Stimulated activated CD4-positive, alpha-beta T cell treated with anti-CD3 and anti-CD28 coated beads, Interleukin-12 subunit alpha, Interleukin-12 subunit beta, amount 100 ng/mL, for 48 hours (primary cell): ENCODE measurements at regions not wholly inside any gene's neighbourhood (a gene's known extent, or its start where the extent isn't known, plus 50 kb on each side); places are given as distances from the start of the nearest gene placed in this dataset.
A peak's percentile ranks its signal among the peaks of the same experiment; 100 is the strongest.

Source experiments
- DNase-seq, 3 donors: peaks; one replicate each; pipeline ENCODE4 v3.0.0-alpha.2; 2020; ENCODE audit warnings: low read depth in 2 of 3, low spot score in 1 of 3

GRCh38 chr7:25832929-25833328, 319.1 kb upstream of the NFE2L3 start:
- no peak for DNase-seq

GRCh38 chr7:25834050-25834449, 317.9 kb upstream of the NFE2L3 start:
- DNase-seq: no peak

- DNase-seq: no peak
These were observed 316.8 kb upstream of the NFE2L3 start for GRCh38 chr7:25835197-25835596.

GRCh38 chr7:25839084-25839769, 312.8 kb upstream of the NFE2L3 start:
- DNase-seq: no peak

- DNase-seq: no peak
These were observed 311.7 kb upstream of the NFE2L3 start for GRCh38 chr7:25840209-25840792.

- no peak for DNase-seq
These were observed 310.4 kb upstream of the NFE2L3 start for GRCh38 chr7:25841575-25841974.

GRCh38 chr7:25842201-25842733, 309.7 kb upstream of the NFE2L3 start:
- DNase-seq: no peak

- no peak for DNase-seq
These were observed 308.5 kb upstream of the NFE2L3 start for GRCh38 chr7:25843467-25843866.

GRCh38 chr7:25844102-25844870, 307.7 kb upstream of the NFE2L3 start:
- no peak for DNase-seq

GRCh38 chr7:25845464-25845863, 306.5 kb upstream of the NFE2L3 start:
- DNase-seq: no peak

GRCh38 chr7:25846722-25847121, 305.3 kb upstream of the NFE2L3 start:
- DNase-seq: no peak

GRCh38 chr7:25847336-25848070, 304.5 kb upstream of the NFE2L3 start:
- no peak for DNase-seq

- no peak for DNase-seq
These were observed 302.4 kb upstream of the NFE2L3 start for GRCh38 chr7:25849500-25850184.

- no peak for DNase-seq
These were observed 301.8 kb upstream of the NFE2L3 start for GRCh38 chr7:25850216-25850615.

GRCh38 chr7:25850735-25851134, 301.3 kb upstream of the NFE2L3 start:
- DNase-seq: no peak

- DNase-seq: peak; percentile 49 to 81 (median 53)
These were observed 300.4 kb upstream of the NFE2L3 start for GRCh38 chr7:25851332-25852210.

GRCh38 chr7:25852211-25852938, 299.6 kb upstream of the NFE2L3 start:
- DNase-seq: no peak

- DNase-seq: no peak
These were observed 299.1 kb upstream of the NFE2L3 start for GRCh38 chr7:25852939-25853271.

GRCh38 chr7:25853314-25853713, 298.7 kb upstream of the NFE2L3 start:
- no peak for DNase-seq
